Lower lobe of right lung (tissue), 2 donors: ENCODE measurements at regions not wholly inside any gene's neighbourhood (a gene's known extent, or its start where the extent isn't known, plus 50 kb on each side); places are given as distances from the start of the nearest gene placed in this dataset.

Source experiments
- ATAC-seq, 2 donors: fragments of 200-7000 bp; cut with Tn5 transposase; one replicate each; pipeline ENCODE4 v1.9.1; 2020 to 2022; ENCODE audit warnings: mild to moderate bottlenecking in 2 of 2, moderate library complexity in 2 of 2
- DNase-seq: peaks from one replicate; pipeline ENCODE4 v3.0.0-alpha.2; 2020
- H3K27ac ChIP-seq: fragments of 200-600 bp; one replicate; pipeline ENCODE4 v1.8.0; 2022
- H3K27me3 ChIP-seq: fragments of 200-600 bp; one replicate; pipeline ENCODE4 v1.8.0; 2022; ENCODE audit warnings: low read depth
- H3K36me3 ChIP-seq: fragments of 200-600 bp; one replicate; pipeline ENCODE4 v1.8.0; 2022; ENCODE audit warnings: mild to moderate bottlenecking
- H3K4me1 ChIP-seq: fragments of 200-600 bp; one replicate; pipeline ENCODE4 v1.8.0; 2022
- H3K4me3 ChIP-seq: fragments of 200-600 bp; one replicate; pipeline ENCODE4 v1.8.0; 2022; ENCODE audit warnings: mild to moderate bottlenecking
- H3K9me3 ChIP-seq: fragments of 200-600 bp; one replicate; pipeline ENCODE4 v1.8.0; 2022
- intact Hi-C: fragments of 100-400 bp; cut with DNase I; formaldehyde crosslinking; loops from one replicate; pipeline ENCODE4 v1.11.0; 2022
- TF ChIP-seq, protein P1 (sequence below): fragments of 200-600 bp; IDR thresholded peaks from one replicate; pipeline ENCODE4 v1.8.0; 2022; ENCODE audit warnings: antibody characterized with exemption, mild to moderate bottlenecking
- donor health status: DM: no; HTN: yes; CAD: no; lungs with severe emphysema.

GRCh38 chr2:195468771-195469170, 188.3 kb upstream of the SLC39A10 start:
- no peak overlapping the region for H3K27ac ChIP-seq
- no peaks in the 10 kb centered on the region for H3K4me1 ChIP-seq
- TF ChIP-seq, protein P1, sequence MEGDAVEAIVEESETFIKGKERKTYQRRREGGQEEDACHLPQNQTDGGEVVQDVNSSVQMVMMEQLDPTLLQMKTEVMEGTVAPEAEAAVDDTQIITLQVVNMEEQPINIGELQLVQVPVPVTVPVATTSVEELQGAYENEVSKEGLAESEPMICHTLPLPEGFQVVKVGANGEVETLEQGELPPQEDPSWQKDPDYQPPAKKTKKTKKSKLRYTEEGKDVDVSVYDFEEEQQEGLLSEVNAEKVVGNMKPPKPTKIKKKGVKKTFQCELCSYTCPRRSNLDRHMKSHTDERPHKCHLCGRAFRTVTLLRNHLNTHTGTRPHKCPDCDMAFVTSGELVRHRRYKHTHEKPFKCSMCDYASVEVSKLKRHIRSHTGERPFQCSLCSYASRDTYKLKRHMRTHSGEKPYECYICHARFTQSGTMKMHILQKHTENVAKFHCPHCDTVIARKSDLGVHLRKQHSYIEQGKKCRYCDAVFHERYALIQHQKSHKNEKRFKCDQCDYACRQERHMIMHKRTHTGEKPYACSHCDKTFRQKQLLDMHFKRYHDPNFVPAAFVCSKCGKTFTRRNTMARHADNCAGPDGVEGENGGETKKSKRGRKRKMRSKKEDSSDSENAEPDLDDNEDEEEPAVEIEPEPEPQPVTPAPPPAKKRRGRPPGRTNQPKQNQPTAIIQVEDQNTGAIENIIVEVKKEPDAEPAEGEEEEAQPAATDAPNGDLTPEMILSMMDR, result no peak
- ATAC-seq (no peak), DNase-seq (no peak)
- H3K36me3 ChIP-seq, result no peaks in the 10 kb centered on the region
- peaks cover 7% of the 10 kb centered on the region for H3K9me3 ChIP-seq
- no peak overlapping the region for H3K4me3 ChIP-seq
- H3K27me3 ChIP-seq, result no peaks in the 10 kb centered on the region
- intact Hi-C loops, result no loop called here

- TF ChIP-seq, protein P1, result no peak
- Histone ChIP-seq H3K4me3 (no peak overlapping the region), H3K36me3 (no peaks in the 10 kb centered on the region), H3K9me3 (peaks cover 7% of the 10 kb centered on the region), H3K27ac (no peak overlapping the region), H3K4me1 (no peaks in the 10 kb centered on the region), H3K27me3 (no peaks in the 10 kb centered on the region)
- intact Hi-C loops, result no loop called here
- DNase-seq (no peak), ATAC-seq (no peak)
Measured at GRCh38 chr2:195466427-195466826, 190.6 kb upstream of the SLC39A10 start.

DNA sequence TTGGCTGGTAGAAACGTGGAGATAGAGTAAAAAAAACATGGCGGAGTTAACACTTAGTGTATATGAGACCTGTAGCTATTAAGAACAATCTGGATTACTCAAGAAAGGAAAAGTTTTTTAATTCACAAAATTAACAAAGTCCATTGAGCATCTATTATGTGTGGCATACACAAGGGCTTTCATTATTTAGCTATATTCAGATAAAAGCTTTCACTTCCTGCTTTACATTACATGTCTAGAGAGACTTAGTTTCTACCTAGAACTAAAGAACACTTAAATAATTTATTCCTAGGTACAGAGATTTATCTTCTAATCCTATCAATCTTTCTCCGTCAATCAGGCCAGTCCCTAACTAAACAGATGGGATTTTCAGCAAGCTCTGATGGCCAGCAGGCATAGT, 196.0 kb upstream of the SLC39A10 start:
- TF ChIP-seq, protein P1, result no peak
- no peak overlapping the region for H3K27ac ChIP-seq
- no peak overlapping the region for H3K4me3 ChIP-seq
- no peak for ATAC-seq
- intact Hi-C loops, result no loop called here
- H3K27me3 ChIP-seq, result no peaks in the 10 kb centered on the region
- DNase-seq, result no peak
- no peaks in the 10 kb centered on the region for H3K4me1 ChIP-seq
- H3K36me3 ChIP-seq, result no peaks in the 10 kb centered on the region
- H3K9me3 ChIP-seq, result no peaks in the 10 kb centered on the region

- Histone ChIP-seq H3K36me3 (no peaks in the 10 kb centered on the region), H3K4me1 (no peaks in the 10 kb centered on the region), H3K27me3 (no peaks in the 10 kb centered on the region), H3K9me3 (no peaks in the 10 kb centered on the region), H3K4me3 (no peak overlapping the region), H3K27ac (no peak overlapping the region)
- TF ChIP-seq, protein P1, result no peak
- ATAC-seq, result no peak
- DNase-seq, result no peak
- intact Hi-C loops, result no loop called here
Measured at GRCh38 chr2:195458936-195459335, 198.1 kb upstream of the SLC39A10 start.

- intact Hi-C loops, result no loop called here
- DNase-seq, result no peak
- no peak for ATAC-seq
Measured at GRCh38 chr2:195457873-195458272, 199.2 kb upstream of the SLC39A10 start.

More at GRCh38 chr2:195457873-195458272, 199.2 kb upstream of the SLC39A10 start:
- no peaks in the 10 kb centered on the region for H3K27me3 ChIP-seq
- no peaks in the 10 kb centered on the region for H3K4me1 ChIP-seq
- no peak overlapping the region for H3K27ac ChIP-seq
- no peak overlapping the region for H3K4me3 ChIP-seq
- H3K36me3 ChIP-seq, result no peaks in the 10 kb centered on the region
- no peaks in the 10 kb centered on the region for H3K9me3 ChIP-seq
- TF ChIP-seq, protein P1, result no peak
